Activated naive CD8-positive, alpha-beta T cell treated with anti-CD3 and anti-CD28 coated beads, Interleukin-2, amount 10 ng/mL, durations not matched to agents 7 days and 5 days (primary cell): ENCODE measurements at regions not wholly inside any gene's neighbourhood (a gene's known extent, or its start where the extent isn't known, plus 50 kb on each side); places are given as distances from the start of the nearest gene placed in this dataset.

ENCODE experiments used
- ATAC-seq: fragments of 150-1000 bp; cut with Tn5 transposase; one replicate; pipeline ENCODE4 v1.10.0; 2021; ENCODE audit warnings: low read depth, moderate library complexity
- POLR2A ChIA-PET: fragments of 350-600 bp; sonication (Branson Sonifier 250); formaldehyde crosslinking; loops from one replicate; lab custom pipeline; 2021; ENCODE audit warnings: antibody characterized with exemption; lab: Charles Lee
- DNase-seq: peaks from one replicate; pipeline ENCODE4 v3.0.0; 2021
- H3K27ac Mint-ChIP-seq: one replicate; pipeline ENCODE4 v1.8.0; 2022; ENCODE audit warnings: mild to moderate bottlenecking, mixed read lengths
- H3K27me3 Mint-ChIP-seq: one replicate; pipeline ENCODE4 v1.8.0; 2022; ENCODE audit warnings: mild to moderate bottlenecking, moderate library complexity, mixed read lengths
- H3K36me3 Mint-ChIP-seq: one replicate; pipeline ENCODE4 v1.8.0; 2021; ENCODE audit warnings: mild to moderate bottlenecking, mixed read lengths
- H3K4me1 Mint-ChIP-seq: one replicate; pipeline ENCODE4 v1.8.0; 2021; ENCODE audit warnings: mixed read lengths
- H3K4me3 Mint-ChIP-seq: one replicate; pipeline ENCODE4 v1.8.0; 2022; ENCODE audit warnings: mild to moderate bottlenecking, moderate library complexity, mixed read lengths
- H3K9me3 Mint-ChIP-seq: one replicate; pipeline ENCODE4 v1.8.0; 2021; ENCODE audit warnings: mixed read lengths

- POLR2A ChIA-PET, result interaction anchor here (0.9 to 1.8 kb wide), 8 partner anchors 114 to 307 kb away, joined by 3 to 17 read pairs (median 5); partner anchors contain the start of genes C1orf50 and P3H1
- ATAC-seq, result peak; percentile 72
- H3K36me3 Mint-ChIP-seq, result no peaks in the 10 kb centered on the region
- peaks cover 6% of the 10 kb centered on the region for H3K27me3 Mint-ChIP-seq
- H3K4me3 Mint-ChIP-seq, result no peak overlapping the region
- DNase-seq, result peak; percentile 68
- H3K27ac Mint-ChIP-seq, result peak overlapping the region; percentile 71
- H3K4me1 Mint-ChIP-seq, result peaks cover 4% of the 10 kb centered on the region
- H3K9me3 Mint-ChIP-seq, result no peaks in the 10 kb centered on the region
Observed at GRCh38 chr1:43073490-43074230, 98.4 kb downstream of the EBNA1BP2 start.

- H3K27me3 Mint-ChIP-seq, result peaks cover 4% of the 10 kb centered on the region
- H3K4me1 Mint-ChIP-seq, result peaks cover 9% of the 10 kb centered on the region
- POLR2A ChIA-PET, result interaction anchor here (1.8 kb wide), 1 partner anchor 120 kb away, joined by 5 read pairs; no protein-coding TSS in a partner anchor
- H3K4me3 Mint-ChIP-seq, result no peak overlapping the region
- no peak overlapping the region for H3K27ac Mint-ChIP-seq
- H3K9me3 Mint-ChIP-seq, result no peaks in the 10 kb centered on the region
- no peaks in the 10 kb centered on the region for H3K36me3 Mint-ChIP-seq
- ATAC-seq, result no peak
- no peak for DNase-seq
Observed at GRCh38 chr1:43072314-43072713, 99.8 kb downstream of the EBNA1BP2 start.

GRCh38 chr1:43071241-43071640, 100.8 kb downstream of the EBNA1BP2 start:
- Mint-ChIP-seq H3K4me1 (peaks cover 9% of the 10 kb centered on the region), H3K4me3 (no peak overlapping the region), H3K27me3 (peaks cover 2% of the 10 kb centered on the region), H3K27ac (peak overlapping the region; percentile 9), H3K36me3 (no peaks in the 10 kb centered on the region), H3K9me3 (no peaks in the 10 kb centered on the region)
- POLR2A ChIA-PET, result interaction anchor here (1.0 to 1.4 kb wide), 3 partner anchors 147 to 304 kb away, joined by 3 to 4 read pairs (median 3); partner anchors contain the start of genes C1orf50 and P3H1
- ATAC-seq (no peak), DNase-seq (no peak)

- no peak overlapping the region for H3K27ac Mint-ChIP-seq
- ATAC-seq, result no peak
- no peak overlapping the region for H3K4me3 Mint-ChIP-seq
- H3K9me3 Mint-ChIP-seq, result no peaks in the 10 kb centered on the region
- peaks cover 2% of the 10 kb centered on the region for H3K27me3 Mint-ChIP-seq
- POLR2A ChIA-PET, result interaction anchor here (1.4 to 1.6 kb wide), 2 partner anchors 145 to 302 kb away, joined by 3 read pairs; partner anchors contain the start of genes C1orf50 and P3H1
- no peak for DNase-seq
- peaks cover 9% of the 10 kb centered on the region for H3K4me1 Mint-ChIP-seq
- no peaks in the 10 kb centered on the region for H3K36me3 Mint-ChIP-seq
Observed at GRCh38 chr1:43069461-43070050, 102.5 kb downstream of the EBNA1BP2 start.

- Mint-ChIP-seq H3K27me3 (peaks cover 2% of the 10 kb centered on the region), H3K27ac (no peak overlapping the region), H3K9me3 (no peaks in the 10 kb centered on the region), H3K4me1 (peaks cover 9% of the 10 kb centered on the region), H3K36me3 (no peaks in the 10 kb centered on the region), H3K4me3 (no peak overlapping the region)
- POLR2A ChIA-PET, result interaction anchor here (1.6 kb wide), 1 partner anchor 145 kb away, joined by 3 read pairs; no protein-coding TSS in a partner anchor
- ATAC-seq, result no peak
- no peak for DNase-seq
Observed at GRCh38 chr1:43068911-43069310, 103.2 kb downstream of the EBNA1BP2 start.

GRCh38 chr1:43067977-43068751, 103.9 kb downstream of the EBNA1BP2 start:
- H3K36me3 Mint-ChIP-seq, result no peaks in the 10 kb centered on the region
- no peak overlapping the region for H3K27ac Mint-ChIP-seq
- ATAC-seq (peak; percentile 68), DNase-seq (peak; percentile 64)
- peak overlapping the region; percentile 63 for H3K4me3 Mint-ChIP-seq
- H3K27me3 Mint-ChIP-seq, result peaks cover 2% of the 10 kb centered on the region
- peaks cover 5% of the 10 kb centered on the region for H3K4me1 Mint-ChIP-seq
- no peaks in the 10 kb centered on the region for H3K9me3 Mint-ChIP-seq
- POLR2A ChIA-PET, result interaction anchor here (1.6 kb wide), 1 partner anchor 144 kb away, joined by 3 read pairs; no protein-coding TSS in a partner anchor

GRCh38 chr1:43067233-43067745, 104.8 kb downstream of the EBNA1BP2 start:
- Mint-ChIP-seq H3K4me3 (peak overlapping the region; percentile 63), H3K36me3 (no peaks in the 10 kb centered on the region), H3K4me1 (peaks cover 9% of the 10 kb centered on the region), H3K9me3 (no peaks in the 10 kb centered on the region), H3K27ac (peak overlapping the region; percentile 59), H3K27me3 (peaks cover 2% of the 10 kb centered on the region)
- ATAC-seq (no peak), DNase-seq (no peak)
- POLR2A ChIA-PET, result interaction anchor here (1.0 kb wide), 1 partner anchor 144 kb away, joined by 3 read pairs; no protein-coding TSS in a partner anchor

- POLR2A ChIA-PET, result interaction anchor here (1.0 kb wide), 1 partner anchor 144 kb away, joined by 3 read pairs; no protein-coding TSS in a partner anchor
- no peak overlapping the region for H3K27ac Mint-ChIP-seq
- no peak overlapping the region for H3K4me3 Mint-ChIP-seq
- DNase-seq, result no peak
- no peaks in the 10 kb centered on the region for H3K36me3 Mint-ChIP-seq
- ATAC-seq, result no peak
- peaks cover 2% of the 10 kb centered on the region for H3K27me3 Mint-ChIP-seq
- no peaks in the 10 kb centered on the region for H3K9me3 Mint-ChIP-seq
- peaks cover 9% of the 10 kb centered on the region for H3K4me1 Mint-ChIP-seq
Observed at GRCh38 chr1:43066578-43066977, 105.5 kb downstream of the EBNA1BP2 start.

GRCh38 chr1:43065616-43066399, 106.3 kb downstream of the EBNA1BP2 start:
- Mint-ChIP-seq H3K36me3 (no peaks in the 10 kb centered on the region), H3K27me3 (peaks cover 2% of the 10 kb centered on the region), H3K4me3 (no peak overlapping the region), H3K9me3 (no peaks in the 10 kb centered on the region), H3K27ac (no peak overlapping the region), H3K4me1 (peaks cover 9% of the 10 kb centered on the region)
- no peak for DNase-seq
- no peak for ATAC-seq
- POLR2A ChIA-PET, result interaction anchor here (0.7 kb wide), 1 partner anchor 24 kb away, joined by 3 read pairs; no protein-coding TSS in a partner anchor

- no peak for ATAC-seq
- Mint-ChIP-seq H3K4me3 (no peak overlapping the region), H3K27ac (no peak overlapping the region), H3K36me3 (peaks cover under 1% of the 10 kb centered on the region), H3K27me3 (peaks cover 2% of the 10 kb centered on the region), H3K9me3 (no peaks in the 10 kb centered on the region), H3K4me1 (peaks cover 11% of the 10 kb centered on the region)
- no peak for DNase-seq
- POLR2A ChIA-PET, result no interaction called here
Observed at GRCh38 chr1:43065191-43065590, 106.5 kb upstream of the SLC2A1 start.

GRCh38 chr1:43063394-43064219, 104.9 kb upstream of the SLC2A1 start:
- DNase-seq (no peak), ATAC-seq (no peak)
- Mint-ChIP-seq H3K27ac (no peak overlapping the region), H3K27me3 (peaks cover 2% of the 10 kb centered on the region), H3K36me3 (peaks cover 1% of the 10 kb centered on the region), H3K4me1 (peaks cover 21% of the 10 kb centered on the region), H3K9me3 (no peaks in the 10 kb centered on the region), H3K4me3 (no peak overlapping the region)
- POLR2A ChIA-PET, result interaction anchor here (1.3 kb wide), 1 partner anchor 297 kb away, joined by 3 read pairs; the partner anchor contains the start of genes C1orf50 and P3H1
